GM12878 (cell line): ENCODE measurements at regions not wholly inside any gene's neighbourhood (a gene's known extent, or its start where the extent isn't known, plus 50 kb on each side); places are given as distances from the start of the nearest gene placed in this dataset.

Experiments used
- ASH2L ChIP-seq: fragments of 300-600, 200-600 bp; sonication (generic); IDR thresholded peaks from 2 replicates; pipeline ENCODE4 v1.6.1; 2017; ENCODE audit warnings: low read depth, mild to moderate bottlenecking, borderline replicate concordance
- SMC3 ChIP-seq: IDR thresholded peaks from 2 replicates; pipeline ENCODE4 v1.6.1; 2011; ENCODE audit warnings: low read length, improper control_type of control experiment, borderline replicate concordance
- TF ChIP-seq, protein P1 (sequence below), 3 experiments: IDR thresholded peaks in 2 of 3; conservative IDR thresholded peaks in 1 of 3; 2 replicates each; pipeline ENCODE4 v1.5.1; 2011; ENCODE audit warnings: low read depth in 3 of 3, low read length in 3 of 3, mild to moderate bottlenecking in 3 of 3, control low read depth in 2 of 3, moderate library complexity in 2 of 3, inconsistent platforms in 1 of 3, mixed read lengths in 1 of 3; ENCODE audit not compliant: control insufficient read depth in 2 of 3, insufficient read depth in 1 of 3; ENCODE audit errors: extremely low read depth in 1 of 3
- TF ChIP-seq, protein P2 (sequence below): IDR thresholded peaks from 2 replicates; pipeline ENCODE4 v1.6.1; 2011; ENCODE audit warnings: low read depth, mild to moderate bottlenecking, low read length, moderate library complexity, borderline replicate concordance; ENCODE audit errors: extremely low read depth

DNA sequence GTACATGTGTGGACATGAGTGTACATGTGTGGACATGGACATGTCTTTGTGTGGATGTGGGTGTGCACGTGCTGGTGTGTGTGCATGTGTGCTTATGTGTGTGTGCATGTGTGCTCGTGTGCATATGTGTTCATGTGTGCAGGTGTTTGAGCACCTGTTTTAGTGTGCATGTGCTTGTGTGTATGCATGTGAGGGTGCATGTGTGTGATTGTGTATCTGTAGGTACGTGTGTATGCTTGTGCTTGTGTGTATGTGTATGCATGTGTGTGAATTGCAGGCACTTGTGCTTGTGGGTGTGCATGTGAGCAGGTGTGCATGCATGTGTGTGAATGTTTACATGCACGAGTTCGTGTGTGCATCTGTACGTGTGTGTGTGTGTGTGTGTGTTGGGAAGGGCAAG is 300.6 kb upstream of the EEF2KMT start:
- TF ChIP-seq ASH2L (no peak), SMC3 (no peak)
- TF ChIP-seq, protein P1, sequence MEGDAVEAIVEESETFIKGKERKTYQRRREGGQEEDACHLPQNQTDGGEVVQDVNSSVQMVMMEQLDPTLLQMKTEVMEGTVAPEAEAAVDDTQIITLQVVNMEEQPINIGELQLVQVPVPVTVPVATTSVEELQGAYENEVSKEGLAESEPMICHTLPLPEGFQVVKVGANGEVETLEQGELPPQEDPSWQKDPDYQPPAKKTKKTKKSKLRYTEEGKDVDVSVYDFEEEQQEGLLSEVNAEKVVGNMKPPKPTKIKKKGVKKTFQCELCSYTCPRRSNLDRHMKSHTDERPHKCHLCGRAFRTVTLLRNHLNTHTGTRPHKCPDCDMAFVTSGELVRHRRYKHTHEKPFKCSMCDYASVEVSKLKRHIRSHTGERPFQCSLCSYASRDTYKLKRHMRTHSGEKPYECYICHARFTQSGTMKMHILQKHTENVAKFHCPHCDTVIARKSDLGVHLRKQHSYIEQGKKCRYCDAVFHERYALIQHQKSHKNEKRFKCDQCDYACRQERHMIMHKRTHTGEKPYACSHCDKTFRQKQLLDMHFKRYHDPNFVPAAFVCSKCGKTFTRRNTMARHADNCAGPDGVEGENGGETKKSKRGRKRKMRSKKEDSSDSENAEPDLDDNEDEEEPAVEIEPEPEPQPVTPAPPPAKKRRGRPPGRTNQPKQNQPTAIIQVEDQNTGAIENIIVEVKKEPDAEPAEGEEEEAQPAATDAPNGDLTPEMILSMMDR (IDR thresholded peaks at IDR 0.05 in 2 of 3, conservative IDR thresholded peaks at IDR 0.05 in 1 of 3; ENCODE audit: control insufficient read depth in 2 of 3, extremely low read depth in 1 of 3, insufficient read depth in 1 of 3, low read depth in 3 of 3, low read length in 3 of 3): no peak
- TF ChIP-seq, protein P2, sequence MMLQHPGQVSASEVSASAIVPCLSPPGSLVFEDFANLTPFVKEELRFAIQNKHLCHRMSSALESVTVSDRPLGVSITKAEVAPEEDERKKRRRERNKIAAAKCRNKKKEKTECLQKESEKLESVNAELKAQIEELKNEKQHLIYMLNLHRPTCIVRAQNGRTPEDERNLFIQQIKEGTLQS: no peak
